ENCODE measurements at regions not wholly inside any gene's neighbourhood (a gene's known extent, or its start where the extent isn't known, plus 50 kb on each side); places are given as distances from the start of the nearest gene placed in this dataset.

DNA sequence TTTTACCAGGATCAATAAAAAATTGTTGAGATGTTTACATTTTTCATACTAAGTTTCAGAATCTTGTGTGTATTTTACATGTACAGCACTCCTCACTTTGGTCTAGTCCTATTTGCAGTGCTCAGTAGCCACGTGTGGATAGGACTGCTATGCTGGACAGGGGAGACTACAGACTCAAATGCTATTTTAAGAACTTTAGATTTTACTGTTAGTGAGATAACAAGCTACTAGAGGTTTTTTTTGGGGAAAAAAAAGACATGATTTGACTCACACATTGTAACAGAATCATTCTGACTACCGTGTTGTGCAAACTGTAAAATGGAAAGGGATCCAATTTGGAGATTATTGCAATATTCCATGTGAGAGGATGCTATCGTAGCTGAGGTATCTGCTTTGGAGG, 418.9 kb upstream of the PRMT6 start:
- H3K9me3 Mint-ChIP-seq (ENCODE audit: unreplicated experiment): no peaks in the 10 kb centered on the region
- no peaks in the 10 kb centered on the region for H3K36me3 Mint-ChIP-seq (ENCODE audit: insufficient read depth, unreplicated experiment)
- no peak for DNase-seq (ENCODE audit: unreplicated experiment)
- BruUV-seq (replicated peaks): no TSS peak
- no peak overlapping the region for H3K27ac Mint-ChIP-seq (ENCODE audit: low read depth, unreplicated experiment)
- POLR2A ChIA-PET: interaction anchor here (0.7 kb wide), 1 partner anchor 366 kb away, joined by 5 read pairs; no protein-coding TSS in a partner anchor
- TF ChIP-seq, protein P1, sequence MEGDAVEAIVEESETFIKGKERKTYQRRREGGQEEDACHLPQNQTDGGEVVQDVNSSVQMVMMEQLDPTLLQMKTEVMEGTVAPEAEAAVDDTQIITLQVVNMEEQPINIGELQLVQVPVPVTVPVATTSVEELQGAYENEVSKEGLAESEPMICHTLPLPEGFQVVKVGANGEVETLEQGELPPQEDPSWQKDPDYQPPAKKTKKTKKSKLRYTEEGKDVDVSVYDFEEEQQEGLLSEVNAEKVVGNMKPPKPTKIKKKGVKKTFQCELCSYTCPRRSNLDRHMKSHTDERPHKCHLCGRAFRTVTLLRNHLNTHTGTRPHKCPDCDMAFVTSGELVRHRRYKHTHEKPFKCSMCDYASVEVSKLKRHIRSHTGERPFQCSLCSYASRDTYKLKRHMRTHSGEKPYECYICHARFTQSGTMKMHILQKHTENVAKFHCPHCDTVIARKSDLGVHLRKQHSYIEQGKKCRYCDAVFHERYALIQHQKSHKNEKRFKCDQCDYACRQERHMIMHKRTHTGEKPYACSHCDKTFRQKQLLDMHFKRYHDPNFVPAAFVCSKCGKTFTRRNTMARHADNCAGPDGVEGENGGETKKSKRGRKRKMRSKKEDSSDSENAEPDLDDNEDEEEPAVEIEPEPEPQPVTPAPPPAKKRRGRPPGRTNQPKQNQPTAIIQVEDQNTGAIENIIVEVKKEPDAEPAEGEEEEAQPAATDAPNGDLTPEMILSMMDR (IDR thresholded peaks at IDR 0.05; ENCODE audit: unreplicated experiment): no peak
- H3K4me3 Mint-ChIP-seq (ENCODE audit: unreplicated experiment): no peak overlapping the region
- no peaks in the 10 kb centered on the region for H3K27me3 Mint-ChIP-seq (ENCODE audit: insufficient read depth, unreplicated experiment)
- CTCF ChIA-PET: no interaction called here
- intact Hi-C loops (cut with micrococcal nuclease): no loop called here
- H3K4me1 Mint-ChIP-seq (ENCODE audit: insufficient read depth, unreplicated experiment): no peaks in the 10 kb centered on the region

DNA sequence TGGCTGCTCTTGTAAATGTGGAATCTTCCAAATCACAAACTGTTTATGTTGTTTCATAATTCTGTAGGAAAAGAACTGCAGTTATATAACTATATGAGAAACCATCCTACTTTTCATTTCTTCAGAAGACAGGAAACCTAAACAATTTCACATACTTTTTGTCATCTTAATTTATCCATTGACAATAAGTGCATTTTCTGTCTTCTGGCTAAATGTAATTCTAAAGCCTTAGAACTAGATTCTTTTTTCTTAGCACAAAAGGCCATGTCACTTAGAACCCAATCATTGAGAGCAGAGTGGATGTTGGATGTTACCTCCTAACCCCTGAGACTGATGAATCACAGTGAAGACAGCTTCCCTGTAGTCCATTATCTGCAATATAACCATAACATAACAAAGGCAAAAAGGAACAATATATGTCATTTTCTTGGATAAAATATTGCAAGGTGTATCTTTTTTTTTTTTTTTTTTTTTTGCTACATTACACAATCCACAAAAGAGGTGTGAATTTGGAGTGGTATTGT, 410.2 kb upstream of the PRMT6 start:
- DNase-seq (ENCODE audit: unreplicated experiment): no peak
- ChIA-PET POLR2A (interaction anchor here (0.5 kb wide), 1 partner anchor 128 kb away, joined by 4 read pairs; no protein-coding TSS in a partner anchor), CTCF (no interaction called here)
- Mint-ChIP-seq H3K27me3 (ENCODE audit: insufficient read depth, unreplicated experiment) (no peaks in the 10 kb centered on the region), H3K36me3 (ENCODE audit: insufficient read depth, unreplicated experiment) (no peaks in the 10 kb centered on the region), H3K4me3 (ENCODE audit: unreplicated experiment) (no peak overlapping the region), H3K4me1 (ENCODE audit: insufficient read depth, unreplicated experiment) (no peaks in the 10 kb centered on the region), H3K27ac (ENCODE audit: low read depth, unreplicated experiment) (no peak overlapping the region), H3K9me3 (ENCODE audit: unreplicated experiment) (no peaks in the 10 kb centered on the region)
- TF ChIP-seq, protein P1 (IDR thresholded peaks at IDR 0.05; ENCODE audit: unreplicated experiment): no peak
- no TSS peak for BruUV-seq (replicated peaks)
- intact Hi-C loops (cut with micrococcal nuclease): no loop called here

DNA sequence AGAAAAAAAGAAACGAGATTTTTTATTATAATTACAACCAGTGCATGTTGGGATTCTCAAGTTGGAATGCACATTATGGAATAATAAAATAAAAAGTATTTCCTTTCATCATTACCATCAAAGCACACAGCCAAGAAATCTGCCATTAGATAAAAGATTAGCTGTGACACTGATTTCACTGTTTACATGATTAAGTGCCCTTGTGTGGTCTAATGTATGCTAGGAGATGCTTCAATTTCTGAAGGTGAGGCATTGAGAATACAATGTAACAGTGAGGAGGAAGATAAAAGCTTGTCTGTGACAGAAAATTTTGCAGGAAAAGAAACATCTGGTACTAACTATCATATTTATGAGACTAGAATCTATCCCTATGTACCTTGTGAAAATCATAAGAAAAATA, 409.7 kb upstream of the PRMT6 start:
- no TSS peak for BruUV-seq (replicated peaks)
- POLR2A ChIA-PET: no interaction called here

DNA sequence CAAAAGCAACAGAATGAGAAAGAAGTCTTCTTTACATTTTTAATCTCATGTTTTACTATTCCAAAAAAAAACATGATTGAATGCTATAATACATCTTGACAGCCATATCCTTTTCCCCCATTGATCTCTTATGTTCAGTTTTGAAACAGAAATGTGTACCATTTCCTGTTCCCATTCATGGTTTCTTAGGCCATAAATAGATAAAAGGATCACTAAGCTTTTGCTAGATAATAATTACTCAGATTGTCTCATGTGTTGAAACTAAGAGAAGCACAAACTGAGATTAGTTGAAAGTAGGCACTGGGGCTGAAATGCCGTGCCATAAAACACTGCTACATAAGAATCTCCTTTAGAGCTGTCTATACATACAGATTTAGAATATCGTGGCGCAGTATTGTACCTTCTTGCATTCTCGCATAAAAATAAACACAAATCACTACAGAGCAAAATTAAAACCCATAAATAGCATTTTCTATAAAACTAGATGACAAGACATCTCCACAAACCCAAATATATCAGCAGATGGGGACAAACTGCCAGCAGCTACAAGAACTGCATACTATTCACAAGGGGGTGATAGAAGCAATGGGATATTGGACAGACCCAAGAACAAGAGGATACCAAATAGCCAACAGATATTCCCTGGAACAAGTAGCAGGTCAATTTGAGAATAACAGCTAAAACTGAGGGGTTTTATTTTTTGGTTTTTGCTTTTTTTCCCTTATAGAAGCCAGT, 405.3 kb upstream of the PRMT6 start:
- no TSS peak for BruUV-seq (replicated peaks)
- Mint-ChIP-seq H3K4me3 (ENCODE audit: unreplicated experiment) (no peak overlapping the region), H3K27me3 (ENCODE audit: insufficient read depth, unreplicated experiment) (no peaks in the 10 kb centered on the region), H3K9me3 (ENCODE audit: unreplicated experiment) (no peaks in the 10 kb centered on the region), H3K27ac (ENCODE audit: low read depth, unreplicated experiment) (no peak overlapping the region), H3K4me1 (ENCODE audit: insufficient read depth, unreplicated experiment) (no peaks in the 10 kb centered on the region), H3K36me3 (ENCODE audit: insufficient read depth, unreplicated experiment) (no peaks in the 10 kb centered on the region)
- CTCF ChIA-PET: interaction anchor here (1.0 to 1.2 kb wide), 3 partner anchors 10 to 181 kb away, joined by 4 to 6 read pairs (median 4); no protein-coding TSS in a partner anchor
- POLR2A ChIA-PET: no interaction called here
- TF ChIP-seq, protein P1 (IDR thresholded peaks at IDR 0.05; ENCODE audit: unreplicated experiment): no peak
- no peak for DNase-seq (ENCODE audit: unreplicated experiment)
- intact Hi-C loops (cut with micrococcal nuclease): no loop called here

More for the DNA sequence above, 409.7 kb upstream of the PRMT6 start:
- DNase-seq (ENCODE audit: unreplicated experiment): no peak
- CTCF ChIA-PET: no interaction called here
- intact Hi-C loops (cut with micrococcal nuclease): no loop called here
- Mint-ChIP-seq H3K27me3 (ENCODE audit: insufficient read depth, unreplicated experiment) (no peaks in the 10 kb centered on the region), H3K27ac (ENCODE audit: low read depth, unreplicated experiment) (no peak overlapping the region), H3K9me3 (ENCODE audit: unreplicated experiment) (no peaks in the 10 kb centered on the region), H3K4me1 (ENCODE audit: insufficient read depth, unreplicated experiment) (no peaks in the 10 kb centered on the region), H3K36me3 (ENCODE audit: insufficient read depth, unreplicated experiment) (no peaks in the 10 kb centered on the region), H3K4me3 (ENCODE audit: unreplicated experiment) (no peak overlapping the region)
- TF ChIP-seq, protein P1 (IDR thresholded peaks at IDR 0.05; ENCODE audit: unreplicated experiment): no peak

Measured in MCF 10A (cell line).